ENCODE measurements at regions not wholly inside any gene's neighbourhood (a gene's known extent, or its start where the extent isn't known, plus 50 kb on each side); places are given as distances from the start of the nearest gene placed in this dataset.
"Not testable (repeated sequence)": the region's sequence is repeated elsewhere in the genome, so short reads cannot be mapped to it uniquely, and the experiment has no call there.

GRCh38 chr2:111252436-111252835 lies 131.7 kb downstream of the BCL2L11 start:
- no peak for DNase-seq

- DNase-seq: not testable (repeated sequence)
Measured at GRCh38 chr2:111254916-111255315, 134.2 kb downstream of the BCL2L11 start.

GRCh38 chr2:111256628-111257027 lies 135.9 kb downstream of the BCL2L11 start:
- not testable (repeated sequence) for DNase-seq

DNA sequence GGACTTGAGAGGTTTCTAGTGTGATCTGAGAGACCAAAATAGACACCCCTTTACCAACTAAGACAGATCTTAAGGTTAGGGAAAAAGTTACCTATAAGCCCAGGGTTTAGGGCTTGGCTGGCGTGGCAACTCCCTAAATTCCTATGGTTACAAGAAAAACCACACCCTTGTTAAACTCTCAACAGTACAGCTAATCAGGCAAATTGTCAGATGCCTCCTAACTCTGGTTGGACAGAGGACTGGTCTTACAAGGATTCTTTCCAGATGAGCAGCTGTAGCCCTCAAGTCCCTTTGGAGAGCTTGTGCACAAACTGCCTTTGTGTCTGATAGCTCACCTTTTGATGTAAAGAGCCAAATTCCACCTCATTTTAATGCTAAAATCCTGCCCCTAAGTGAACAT lies 136.9 kb downstream of the BCL2L11 start:
- DNase-seq: not testable (repeated sequence)

- DNase-seq: not testable (repeated sequence)
Measured at GRCh38 chr2:111258318-111258717, 137.6 kb downstream of the BCL2L11 start.

- DNase-seq: not testable (repeated sequence)
Measured at GRCh38 chr2:111262627-111263379, 142.1 kb downstream of the BCL2L11 start.

DNA sequence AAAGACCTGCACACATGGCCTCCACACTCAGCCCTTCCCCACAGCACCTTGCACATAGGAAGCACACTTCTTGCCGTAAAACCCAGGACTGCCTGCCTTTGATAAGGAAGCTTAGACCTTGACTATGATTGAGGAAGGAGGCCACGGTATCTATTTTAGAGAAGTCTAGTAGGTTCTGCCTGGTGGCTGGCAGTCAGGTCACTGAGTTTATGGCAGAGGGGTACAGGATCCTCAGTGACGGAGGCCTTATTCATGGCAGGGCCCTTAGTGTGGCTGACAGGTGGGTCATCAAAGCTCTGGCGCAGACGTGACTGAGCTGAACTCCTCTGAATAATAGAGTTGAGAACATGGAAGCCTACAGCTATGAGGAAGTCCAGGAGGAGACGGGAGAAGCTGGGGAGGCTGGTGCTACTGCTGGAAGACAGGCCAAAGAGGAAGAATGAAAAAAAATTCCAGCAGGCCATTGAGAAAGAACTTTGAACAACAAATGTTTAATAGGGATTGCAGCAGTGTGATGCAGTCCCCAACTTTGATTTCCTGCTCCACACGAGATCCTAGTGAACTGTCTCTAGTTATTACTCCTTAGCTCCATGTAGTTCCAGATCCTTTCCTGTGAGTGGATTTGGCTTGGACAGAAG lies 142.8 kb downstream of the BCL2L11 start:
- DNase-seq: not testable (repeated sequence)

DNA sequence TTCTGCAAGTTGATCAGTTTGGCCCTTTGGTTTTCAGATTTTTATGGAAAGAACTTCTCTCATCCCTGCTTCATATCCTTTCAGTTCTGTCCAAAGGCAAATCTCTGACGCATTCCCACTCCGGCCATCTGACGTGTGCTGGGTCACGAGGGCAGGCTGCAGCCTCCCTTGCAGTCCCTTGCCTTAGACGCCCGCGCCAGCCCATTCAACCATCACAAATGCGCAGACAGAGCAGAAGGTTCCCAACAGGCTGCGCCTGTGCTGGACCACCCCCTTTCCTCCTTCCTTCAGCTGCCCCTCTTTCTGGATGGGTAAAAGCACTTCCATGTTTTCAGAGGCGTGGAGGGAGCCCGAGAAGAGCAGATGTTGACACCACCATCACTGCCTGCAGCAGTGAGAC lies 144.2 kb downstream of the BCL2L11 start:
- not testable (repeated sequence) for DNase-seq

- not testable (repeated sequence) for DNase-seq
Measured at GRCh38 chr2:111266556-111266955, 145.8 kb downstream of the BCL2L11 start.

DNA sequence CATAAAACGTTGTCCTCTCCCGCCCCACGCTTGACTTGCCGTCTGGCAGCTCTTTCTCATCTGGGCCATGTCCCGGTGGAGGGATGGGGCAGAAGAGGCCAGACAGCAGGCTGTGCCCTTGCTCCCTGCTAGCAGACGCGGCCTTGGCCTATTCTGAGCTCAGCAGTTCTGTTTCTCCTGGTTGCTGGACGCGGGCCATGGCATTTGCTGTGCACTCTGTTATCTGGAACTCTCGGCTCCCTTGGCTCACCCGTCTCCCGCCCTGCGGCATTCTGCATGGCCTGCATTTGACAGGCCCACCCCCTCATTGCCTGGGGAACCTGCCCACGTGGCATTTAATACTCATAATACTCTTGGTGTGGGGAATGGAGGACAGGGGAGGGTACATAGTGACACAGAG lies 146.3 kb downstream of the BCL2L11 start:
- not testable (repeated sequence) for DNase-seq

DNA sequence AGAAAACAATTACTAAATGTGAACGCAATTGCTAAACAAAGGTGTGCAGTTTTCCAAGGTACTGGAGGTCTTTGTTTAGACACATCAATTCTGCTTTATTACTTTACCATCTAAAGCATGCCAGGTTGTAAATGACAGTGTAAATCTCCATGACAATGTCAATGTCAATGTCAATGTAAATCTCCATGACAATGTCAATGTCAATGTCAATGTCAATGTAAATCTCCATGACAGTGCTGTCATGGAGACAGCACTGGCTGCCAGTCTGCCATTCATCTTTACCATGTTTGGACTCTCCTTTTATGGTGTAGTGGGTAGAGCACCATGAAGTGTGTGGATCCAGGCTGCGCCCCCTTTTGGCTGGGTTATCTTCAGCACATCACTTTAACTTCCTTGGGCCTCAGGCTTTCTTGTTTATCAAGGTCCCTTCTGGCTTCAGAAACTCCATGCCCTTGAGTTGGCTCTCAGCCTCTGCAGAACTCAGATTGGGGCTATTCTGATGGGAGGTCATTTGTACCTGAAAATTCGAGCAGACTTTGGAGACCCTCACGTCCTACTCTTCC lies 149.1 kb downstream of the BCL2L11 start:
- not testable (repeated sequence) for DNase-seq

DNA sequence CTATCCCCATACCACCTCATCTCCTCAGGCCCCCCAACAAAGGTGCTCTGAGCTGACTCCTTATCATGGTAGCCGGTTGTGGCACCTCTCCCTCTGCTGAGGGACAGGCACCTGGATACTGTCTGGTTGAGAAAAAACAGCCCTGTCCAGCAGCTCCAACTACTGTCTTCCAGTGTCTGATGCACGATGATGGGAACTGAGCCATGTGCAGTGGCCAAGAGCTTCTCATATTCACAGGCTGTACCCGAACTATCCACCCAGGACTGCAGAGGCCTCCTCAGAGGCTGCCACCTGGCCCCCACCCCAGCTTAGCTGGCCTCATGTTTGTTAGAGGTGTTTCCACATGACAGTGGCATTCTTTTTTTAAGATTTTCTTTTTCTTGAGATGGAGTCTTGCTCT lies 149.9 kb downstream of the BCL2L11 start:
- not testable (repeated sequence) for DNase-seq

GRCh38 chr2:111271647-111272304 lies 151.1 kb downstream of the BCL2L11 start:
- DNase-seq: not testable (repeated sequence)

DNA sequence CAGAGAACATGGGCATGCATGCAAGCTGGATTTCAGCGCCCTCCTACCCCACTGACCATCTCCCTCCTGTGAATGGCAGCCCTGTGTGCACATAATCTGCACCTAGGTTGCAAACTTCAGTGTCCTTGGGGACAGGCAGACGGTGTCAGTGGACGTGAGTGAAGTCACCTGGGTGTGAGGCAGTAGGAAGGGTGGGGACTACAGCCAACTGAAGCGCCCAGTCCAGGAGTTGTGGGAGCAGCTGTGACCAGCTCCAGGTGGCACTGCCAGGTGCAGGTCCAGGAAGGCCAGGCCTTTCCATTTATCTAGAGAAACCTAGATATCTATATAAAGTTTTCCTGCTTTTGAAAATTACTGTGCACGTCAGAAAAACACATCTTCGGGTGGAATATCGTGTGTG lies 152.3 kb downstream of the BCL2L11 start:
- not testable (repeated sequence) for DNase-seq

DNA sequence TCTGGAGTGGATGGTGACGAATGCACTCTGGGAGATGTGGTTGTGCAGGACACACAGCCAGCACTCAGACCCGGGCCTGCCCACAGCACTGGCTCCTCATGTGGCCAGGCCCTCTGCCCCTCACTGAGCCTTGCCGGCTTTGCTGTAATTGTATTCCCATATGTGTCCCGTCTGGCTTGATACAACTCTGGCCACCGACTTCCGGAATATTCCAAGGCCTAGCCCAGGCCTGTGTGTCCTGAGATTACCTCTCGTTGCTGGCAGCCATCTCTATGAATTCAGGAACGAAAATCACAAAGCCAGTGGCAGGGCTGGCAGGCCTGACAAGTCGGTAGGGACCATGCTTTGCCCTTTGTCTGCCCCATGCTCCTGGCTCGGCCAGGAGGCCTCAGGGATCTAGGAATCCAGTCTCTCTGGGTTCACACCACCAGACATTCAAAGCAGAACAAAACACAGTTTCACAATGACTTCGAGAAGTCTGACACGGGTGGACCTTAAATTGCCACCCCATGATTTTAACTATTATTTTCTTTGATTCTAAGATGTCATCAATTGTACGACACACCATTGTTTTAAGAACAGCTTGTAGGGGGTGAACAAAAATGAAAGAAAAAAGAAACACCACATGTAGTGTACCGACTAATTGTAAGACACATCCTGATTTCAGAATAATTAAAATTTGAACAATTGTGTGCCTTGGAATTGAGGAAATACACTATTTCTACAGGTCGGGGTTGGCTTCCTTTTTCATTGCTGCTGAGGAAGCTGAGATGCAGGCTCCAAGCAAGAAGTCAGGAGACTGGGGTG lies 154.5 kb downstream of the BCL2L11 start:
- not testable (repeated sequence) for DNase-seq

GRCh38 chr2:111275854-111276171 lies 155.1 kb downstream of the BCL2L11 start:
- DNase-seq: not testable (repeated sequence)

- DNase-seq: not testable (repeated sequence)
Measured at GRCh38 chr2:111278133-111278532, 157.4 kb downstream of the BCL2L11 start.

- not testable (repeated sequence) for DNase-seq
Measured at GRCh38 chr2:111280709-111281286, 160.1 kb downstream of the BCL2L11 start.

GRCh38 chr2:111282162-111282561 lies 161.4 kb downstream of the BCL2L11 start:
- DNase-seq: not testable (repeated sequence)

- not testable (repeated sequence) for DNase-seq
Measured at GRCh38 chr2:111287646-111288568, 167.2 kb downstream of the BCL2L11 start.

- DNase-seq: not testable (repeated sequence)
Measured at GRCh38 chr2:111290370-111290769, 169.7 kb downstream of the BCL2L11 start.
